HEK293 (cell line): ENCODE measurements at regions not wholly inside any gene's neighbourhood (a gene's known extent, or its start where the extent isn't known, plus 50 kb on each side); places are given as distances from the start of the nearest gene placed in this dataset.

Source experiments
- BCL11A ChIP-seq: fragments of 450-650 bp; formaldehyde crosslinking; IDR thresholded peaks from 2 replicates; pipeline ENCODE4 v1.5.1; 2016; ENCODE audit warnings: low read depth, missing biosample characterization, missing genetic modification characterization
- GLIS1 ChIP-seq: fragments of 450-650 bp; formaldehyde crosslinking; IDR thresholded peaks from 2 replicates; pipeline ENCODE4 v1.5.1; 2016; ENCODE audit warnings: missing biosample characterization, missing genetic modification characterization
- IKZF3 ChIP-seq: fragments of 450-650 bp; IDR thresholded peaks from 2 replicates; pipeline ENCODE4 v1.5.0; 2018; ENCODE audit warnings: missing biosample characterization, mild to moderate bottlenecking, missing genetic modification characterization, moderate library complexity
- KLF7 ChIP-seq: fragments of 450-650 bp; formaldehyde crosslinking; IDR thresholded peaks from 2 replicates; pipeline ENCODE4 v1.5.1; 2016; ENCODE audit warnings: missing biosample characterization, missing genetic modification characterization, borderline replicate concordance
- MEIS1 ChIP-seq: sonication (generic); formaldehyde crosslinking; IDR thresholded peaks from 2 replicates; pipeline ENCODE4 v1.8.1; 2022; ENCODE audit warnings: missing genetic modification reagents, mild to moderate bottlenecking, borderline replicate concordance
- OSR2 ChIP-seq: fragments of 450-650 bp; formaldehyde crosslinking; IDR thresholded peaks from 2 replicates; pipeline ENCODE4 v1.5.1; 2016; ENCODE audit warnings: missing biosample characterization, missing genetic modification characterization
- TRIM28 ChIP-seq: IDR thresholded peaks from 2 replicates; pipeline ENCODE4 v1.6.1; 2011; ENCODE audit warnings: low read length, control low read depth, borderline replicate concordance
- WT1 ChIP-seq: fragments of 450-650 bp; formaldehyde crosslinking; IDR thresholded peaks from 2 replicates; pipeline ENCODE4 v1.5.1; 2016; ENCODE audit warnings: missing biosample characterization, missing genetic modification characterization
- ZFHX2 ChIP-seq: fragments of 450-650 bp; formaldehyde crosslinking; conservative IDR thresholded peaks from 2 replicates; pipeline ENCODE4 v1.5.1; 2016; ENCODE audit warnings: missing biosample characterization, missing genetic modification characterization
- ZIC2 ChIP-seq: fragments of 450-650 bp; formaldehyde crosslinking; IDR thresholded peaks from 2 replicates; pipeline ENCODE4 v1.5.1; 2016; ENCODE audit warnings: missing biosample characterization, missing genetic modification characterization
- ZNF146 ChIP-seq: fragments of 450-650 bp; formaldehyde crosslinking; IDR thresholded peaks from 2 replicates; pipeline ENCODE4 v1.5.1; 2016; ENCODE audit warnings: missing biosample characterization, missing genetic modification characterization
- ZNF157 ChIP-seq: fragments of 450-650 bp; formaldehyde crosslinking; IDR thresholded peaks from 2 replicates; pipeline ENCODE4 v1.5.1; 2016; ENCODE audit warnings: missing biosample characterization, missing genetic modification characterization
- ZNF16 ChIP-seq: fragments of 450-650 bp; formaldehyde crosslinking; IDR thresholded peaks from 2 replicates; pipeline ENCODE4 v1.5.1; 2016; ENCODE audit warnings: low read depth, missing biosample characterization, missing genetic modification characterization
- ZNF175 ChIP-seq: fragments of 450-650 bp; formaldehyde crosslinking; IDR thresholded peaks from 2 replicates; pipeline ENCODE4 v1.5.1; 2016; ENCODE audit warnings: missing biosample characterization, missing genetic modification characterization
- ZNF23 ChIP-seq: fragments of 450-650 bp; formaldehyde crosslinking; IDR thresholded peaks from 2 replicates; pipeline ENCODE4 v1.5.1; 2016; ENCODE audit warnings: missing biosample characterization, missing genetic modification characterization, borderline replicate concordance
- ZNF24 ChIP-seq: fragments of 450-650 bp; formaldehyde crosslinking; IDR thresholded peaks from 2 replicates; pipeline ENCODE4 v1.5.1; 2016; ENCODE audit warnings: missing biosample characterization, missing genetic modification characterization
- ZNF311 ChIP-seq: fragments of 450-650 bp; formaldehyde crosslinking; IDR thresholded peaks from 2 replicates; pipeline ENCODE4 v1.5.1; 2017; ENCODE audit warnings: missing biosample characterization, missing genetic modification characterization, borderline replicate concordance
- ZNF433 ChIP-seq: fragments of 450-650 bp; formaldehyde crosslinking; IDR thresholded peaks from 2 replicates; pipeline ENCODE4 v1.5.1; 2016; ENCODE audit warnings: missing biosample characterization, missing genetic modification characterization, low read depth
- ZNF48 ChIP-seq: fragments of 450-650 bp; formaldehyde crosslinking; IDR thresholded peaks from 2 replicates; pipeline ENCODE4 v1.5.1; 2016; ENCODE audit warnings: missing biosample characterization, missing genetic modification characterization
- ZNF529 ChIP-seq: fragments of 450-650 bp; formaldehyde crosslinking; IDR thresholded peaks from 2 replicates; pipeline ENCODE4 v1.5.1; 2017; ENCODE audit warnings: missing genetic modification characterization, missing biosample characterization; ENCODE audit not compliant: insufficient replicate concordance
- ZNF530 ChIP-seq: fragments of 450-650 bp; formaldehyde crosslinking; IDR thresholded peaks from 2 replicates; pipeline ENCODE4 v1.5.1; 2016; ENCODE audit warnings: low read depth, missing biosample characterization, missing genetic modification characterization
- ZNF610 ChIP-seq: fragments of 450-650 bp; formaldehyde crosslinking; IDR thresholded peaks from 2 replicates; pipeline ENCODE4 v1.5.1; 2016; ENCODE audit warnings: missing biosample characterization, missing genetic modification characterization, borderline replicate concordance
- ZNF629 ChIP-seq: fragments of 450-650 bp; formaldehyde crosslinking; IDR thresholded peaks from 2 replicates; pipeline ENCODE4 v1.5.1; 2017; ENCODE audit warnings: missing biosample characterization, missing genetic modification characterization
- ZNF658 ChIP-seq: fragments of 450-650 bp; formaldehyde crosslinking; IDR thresholded peaks from 2 replicates; pipeline ENCODE4; 2016; ENCODE audit warnings: missing biosample characterization, missing genetic modification characterization
- ZNF677 ChIP-seq: fragments of 450-650 bp; IDR thresholded peaks from 2 replicates; pipeline ENCODE4 v1.5.0; 2018; ENCODE audit warnings: missing biosample characterization, mild to moderate bottlenecking, missing genetic modification characterization, moderate library complexity
- ZNF76 ChIP-seq: fragments of 450-650 bp; formaldehyde crosslinking; IDR thresholded peaks from 2 replicates; pipeline ENCODE4; 2016; ENCODE audit warnings: low read depth, missing biosample characterization, missing genetic modification characterization, borderline replicate concordance
- ZNF830 ChIP-seq: fragments of 450-650 bp; IDR thresholded peaks from 2 replicates; pipeline ENCODE4 v1.5.0; 2018; ENCODE audit warnings: missing biosample characterization, missing genetic modification characterization, low read depth, mild to moderate bottlenecking, moderate library complexity
- TF ChIP-seq, protein P1 (sequence below): fragments of 450-650 bp; formaldehyde crosslinking; IDR thresholded peaks from 2 replicates; pipeline ENCODE4 v1.5.1; 2016; ENCODE audit warnings: missing biosample characterization, missing genetic modification characterization
- TF ChIP-seq, protein P2 (sequence below): fragments of 450-650 bp; formaldehyde crosslinking; optimal IDR thresholded peaks from 2 replicates; pipeline ENCODE3; 2016; ENCODE audit warnings: missing biosample characterization, mild to moderate bottlenecking, missing genetic modification characterization
- TF ChIP-seq, protein P3 (sequence below): fragments of 450-650 bp; formaldehyde crosslinking; IDR thresholded peaks from 2 replicates; pipeline ENCODE4 v1.5.1; 2016; ENCODE audit warnings: missing biosample characterization, missing genetic modification characterization
- TF ChIP-seq, protein P4 (sequence below): fragments of 450-650 bp; formaldehyde crosslinking; IDR thresholded peaks from 2 replicates; pipeline ENCODE4 v1.5.1; 2016; ENCODE audit warnings: missing biosample characterization, missing genetic modification characterization
- TF ChIP-seq, protein P5 (sequence below): fragments of 450-650 bp; formaldehyde crosslinking; IDR thresholded peaks from 2 replicates; pipeline ENCODE4 v1.5.1; 2016; ENCODE audit warnings: missing biosample characterization, missing genetic modification characterization
- TF ChIP-seq, protein P6 (sequence below): fragments of 450-650 bp; formaldehyde crosslinking; IDR thresholded peaks from 2 replicates; pipeline ENCODE4 v1.5.1; 2017; ENCODE audit warnings: missing biosample characterization, missing genetic modification characterization

DNA sequence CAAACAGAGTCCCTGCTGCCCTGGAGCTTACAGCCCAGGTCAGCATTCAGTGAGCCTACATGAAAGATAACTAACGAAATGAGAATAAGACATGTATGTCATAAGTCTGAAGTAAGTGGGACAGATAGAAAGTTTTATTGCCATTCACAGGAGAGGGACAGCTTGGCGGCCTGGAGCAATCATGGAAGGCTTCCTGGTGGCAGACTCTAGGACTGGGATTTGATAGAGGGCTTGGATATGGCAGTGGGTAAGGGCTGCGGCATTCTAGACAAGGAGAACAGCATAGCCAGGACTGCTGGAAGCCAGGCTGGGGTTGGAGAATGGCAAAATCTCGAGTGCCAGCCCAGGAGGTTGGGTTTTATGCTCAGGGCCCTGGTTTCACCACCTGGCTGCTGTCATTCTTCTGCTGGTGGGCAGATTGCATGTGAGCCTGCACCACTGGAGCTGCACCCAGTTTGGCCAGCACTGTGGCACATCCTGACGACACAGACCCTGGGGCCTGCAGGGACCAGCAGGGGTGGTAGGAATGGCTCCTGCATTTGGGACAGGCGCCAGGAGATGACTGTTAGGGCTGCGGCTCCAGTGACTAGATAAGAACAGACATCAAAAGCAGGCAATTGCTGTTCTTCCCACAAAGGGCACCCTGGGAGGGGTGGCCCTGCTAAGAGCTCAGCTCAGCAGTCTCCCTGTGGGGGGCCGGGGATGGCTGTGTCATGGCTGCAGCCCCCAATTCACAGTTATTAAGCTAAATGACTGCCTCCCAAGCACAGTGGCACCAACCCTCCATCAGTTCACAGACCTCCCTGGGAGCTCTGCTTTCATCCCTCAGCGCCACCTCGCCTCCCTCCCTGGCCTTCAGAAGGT lies 161.1 kb downstream of the RPS24 start (continued):
- TF ChIP-seq MEIS1 (CRISPR knock-in tag) (no peak), ZNF677 (tag by site-specific recombination) (peak; percentile 62; the same call in 1 of the 2 replicates), IKZF3 (no peak), KLF7 (no peak), ZNF658 (tag by site-specific recombination) (no peak), ZNF16 (no peak), ZIC2 (tag by site-specific recombination) (peak; percentile 99), ZFHX2 (tag by site-specific recombination) (no peak), TRIM28 (no peak), ZNF830 (tag by site-specific recombination) (no peak), OSR2 (tag by site-specific recombination) (peak; percentile 79), BCL11A (no peak), GLIS1 (tag by site-specific recombination) (peak; percentile 99), ZNF433 (tag by site-specific recombination) (no peak), ZNF530 (tag by site-specific recombination) (no peak), WT1 (peak; percentile 22; the same call in 1 of the 2 replicates), ZNF23 (tag by site-specific recombination) (no peak), ZNF311 (tag by site-specific recombination) (no peak), ZNF610 (tag by site-specific recombination) (no peak), ZNF24 (tag by site-specific recombination) (no peak), ZNF175 (tag by site-specific recombination) (no peak), ZNF529 (tag by site-specific recombination) (no peak), ZNF629 (tag by site-specific recombination) (no peak), ZNF157 (tag by site-specific recombination) (no peak), ZNF146 (no peak), ZNF48 (no peak), ZNF76 (no peak)
- TF ChIP-seq, protein P1, sequence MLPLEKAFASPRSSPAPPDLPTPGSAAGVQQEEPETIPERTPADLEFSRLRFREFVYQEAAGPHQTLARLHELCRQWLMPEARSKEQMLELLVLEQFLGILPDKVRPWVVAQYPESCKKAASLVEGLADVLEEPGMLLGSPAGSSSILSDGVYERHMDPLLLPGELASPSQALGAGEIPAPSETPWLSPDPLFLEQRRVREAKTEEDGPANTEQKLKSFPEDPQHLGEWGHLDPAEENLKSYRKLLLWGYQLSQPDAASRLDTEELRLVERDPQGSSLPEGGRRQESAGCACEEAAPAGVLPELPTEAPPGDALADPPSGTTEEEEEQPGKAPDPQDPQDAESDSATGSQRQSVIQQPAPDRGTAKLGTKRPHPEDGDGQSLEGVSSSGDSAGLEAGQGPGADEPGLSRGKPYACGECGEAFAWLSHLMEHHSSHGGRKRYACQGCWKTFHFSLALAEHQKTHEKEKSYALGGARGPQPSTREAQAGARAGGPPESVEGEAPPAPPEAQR (tag by site-specific recombination): no peak
- TF ChIP-seq, protein P2, sequence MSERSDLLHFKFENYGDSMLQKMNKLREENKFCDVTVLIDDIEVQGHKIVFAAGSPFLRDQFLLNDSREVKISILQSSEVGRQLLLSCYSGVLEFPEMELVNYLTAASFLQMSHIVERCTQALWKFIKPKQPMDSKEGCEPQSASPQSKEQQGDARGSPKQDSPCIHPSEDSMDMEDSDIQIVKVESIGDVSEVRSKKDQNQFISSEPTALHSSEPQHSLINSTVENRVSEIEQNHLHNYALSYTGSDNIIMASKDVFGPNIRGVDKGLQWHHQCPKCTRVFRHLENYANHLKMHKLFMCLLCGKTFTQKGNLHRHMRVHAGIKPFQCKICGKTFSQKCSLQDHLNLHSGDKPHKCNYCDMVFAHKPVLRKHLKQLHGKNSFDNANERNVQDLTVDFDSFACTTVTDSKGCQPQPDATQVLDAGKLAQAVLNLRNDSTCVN (tag by site-specific recombination): no peak
- TF ChIP-seq, protein P3, sequence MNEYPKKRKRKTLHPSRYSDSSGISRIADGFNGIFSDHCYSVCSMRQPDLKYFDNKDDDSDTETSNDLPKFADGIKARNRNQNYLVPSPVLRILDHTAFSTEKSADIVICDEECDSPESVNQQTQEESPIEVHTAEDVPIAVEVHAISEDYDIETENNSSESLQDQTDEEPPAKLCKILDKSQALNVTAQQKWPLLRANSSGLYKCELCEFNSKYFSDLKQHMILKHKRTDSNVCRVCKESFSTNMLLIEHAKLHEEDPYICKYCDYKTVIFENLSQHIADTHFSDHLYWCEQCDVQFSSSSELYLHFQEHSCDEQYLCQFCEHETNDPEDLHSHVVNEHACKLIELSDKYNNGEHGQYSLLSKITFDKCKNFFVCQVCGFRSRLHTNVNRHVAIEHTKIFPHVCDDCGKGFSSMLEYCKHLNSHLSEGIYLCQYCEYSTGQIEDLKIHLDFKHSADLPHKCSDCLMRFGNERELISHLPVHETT (tag by site-specific recombination): no peak
- TF ChIP-seq, protein P4, sequence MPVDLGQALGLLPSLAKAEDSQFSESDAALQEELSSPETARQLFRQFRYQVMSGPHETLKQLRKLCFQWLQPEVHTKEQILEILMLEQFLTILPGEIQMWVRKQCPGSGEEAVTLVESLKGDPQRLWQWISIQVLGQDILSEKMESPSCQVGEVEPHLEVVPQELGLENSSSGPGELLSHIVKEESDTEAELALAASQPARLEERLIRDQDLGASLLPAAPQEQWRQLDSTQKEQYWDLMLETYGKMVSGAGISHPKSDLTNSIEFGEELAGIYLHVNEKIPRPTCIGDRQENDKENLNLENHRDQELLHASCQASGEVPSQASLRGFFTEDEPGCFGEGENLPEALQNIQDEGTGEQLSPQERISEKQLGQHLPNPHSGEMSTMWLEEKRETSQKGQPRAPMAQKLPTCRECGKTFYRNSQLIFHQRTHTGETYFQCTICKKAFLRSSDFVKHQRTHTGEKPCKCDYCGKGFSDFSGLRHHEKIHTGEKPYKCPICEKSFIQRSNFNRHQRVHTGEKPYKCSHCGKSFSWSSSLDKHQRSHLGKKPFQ (tag by site-specific recombination): no peak
- TF ChIP-seq, protein P5, sequence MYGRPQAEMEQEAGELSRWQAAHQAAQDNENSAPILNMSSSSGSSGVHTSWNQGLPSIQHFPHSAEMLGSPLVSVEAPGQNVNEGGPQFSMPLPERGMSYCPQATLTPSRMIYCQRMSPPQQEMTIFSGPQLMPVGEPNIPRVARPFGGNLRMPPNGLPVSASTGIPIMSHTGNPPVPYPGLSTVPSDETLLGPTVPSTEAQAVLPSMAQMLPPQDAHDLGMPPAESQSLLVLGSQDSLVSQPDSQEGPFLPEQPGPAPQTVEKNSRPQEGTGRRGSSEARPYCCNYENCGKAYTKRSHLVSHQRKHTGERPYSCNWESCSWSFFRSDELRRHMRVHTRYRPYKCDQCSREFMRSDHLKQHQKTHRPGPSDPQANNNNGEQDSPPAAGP (tag by site-specific recombination): no peak
- TF ChIP-seq, protein P6, sequence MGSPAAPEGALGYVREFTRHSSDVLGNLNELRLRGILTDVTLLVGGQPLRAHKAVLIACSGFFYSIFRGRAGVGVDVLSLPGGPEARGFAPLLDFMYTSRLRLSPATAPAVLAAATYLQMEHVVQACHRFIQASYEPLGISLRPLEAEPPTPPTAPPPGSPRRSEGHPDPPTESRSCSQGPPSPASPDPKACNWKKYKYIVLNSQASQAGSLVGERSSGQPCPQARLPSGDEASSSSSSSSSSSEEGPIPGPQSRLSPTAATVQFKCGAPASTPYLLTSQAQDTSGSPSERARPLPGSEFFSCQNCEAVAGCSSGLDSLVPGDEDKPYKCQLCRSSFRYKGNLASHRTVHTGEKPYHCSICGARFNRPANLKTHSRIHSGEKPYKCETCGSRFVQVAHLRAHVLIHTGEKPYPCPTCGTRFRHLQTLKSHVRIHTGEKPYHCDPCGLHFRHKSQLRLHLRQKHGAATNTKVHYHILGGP (tag by site-specific recombination): no peak
